ENCODE measurements at regions not wholly inside any gene's neighbourhood (a gene's known extent, or its start where the extent isn't known, plus 50 kb on each side); places are given as distances from the start of the nearest gene placed in this dataset.

DNA sequence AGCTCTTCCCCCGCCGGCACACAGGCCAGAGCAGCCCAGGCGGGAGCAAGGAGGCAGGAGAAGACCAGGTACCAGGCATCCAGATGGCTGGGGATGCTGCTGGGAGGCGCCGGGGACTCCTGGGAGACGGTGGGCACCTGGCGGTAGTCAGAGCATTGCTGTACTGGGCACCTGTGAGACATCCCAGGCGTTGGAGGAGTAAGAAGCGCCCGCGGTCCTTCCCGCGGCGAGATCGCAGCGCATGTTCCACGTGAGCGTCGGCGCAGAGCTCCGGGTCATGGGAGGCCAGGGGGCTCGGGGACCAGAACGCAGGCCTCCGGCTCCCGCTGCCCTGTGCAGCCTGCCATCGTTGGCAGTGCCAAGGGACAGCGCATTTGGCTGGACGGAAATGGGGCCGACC is 293.7 kb upstream of the CDYL start:
- ATAC-seq (no peak), DNase-seq (no peak)
- Histone ChIP-seq H3K36me3 (replicated peaks in 1 of 2; ENCODE audit: insufficient read depth in 1 of 2, low read depth in 2 of 2) (no peaks in the 10 kb centered on the region), H3K4me3 (no peak overlapping the region), H3K27me3 (no peaks in the 10 kb centered on the region), H3K27ac (no peak overlapping the region), H3K4me1 (no peaks in the 10 kb centered on the region), H3K9me3 (no peaks in the 10 kb centered on the region)
- intact Hi-C loops (cut with DNase I): no loop called here
- WGBS, 2 donors: 89% methylated on average over 22 to 29 of the region's 29 CpGs
- no peak for TF ChIP-seq POLR2A (IDR thresholded peaks at IDR 0.05)
- TF ChIP-seq, protein P1, sequence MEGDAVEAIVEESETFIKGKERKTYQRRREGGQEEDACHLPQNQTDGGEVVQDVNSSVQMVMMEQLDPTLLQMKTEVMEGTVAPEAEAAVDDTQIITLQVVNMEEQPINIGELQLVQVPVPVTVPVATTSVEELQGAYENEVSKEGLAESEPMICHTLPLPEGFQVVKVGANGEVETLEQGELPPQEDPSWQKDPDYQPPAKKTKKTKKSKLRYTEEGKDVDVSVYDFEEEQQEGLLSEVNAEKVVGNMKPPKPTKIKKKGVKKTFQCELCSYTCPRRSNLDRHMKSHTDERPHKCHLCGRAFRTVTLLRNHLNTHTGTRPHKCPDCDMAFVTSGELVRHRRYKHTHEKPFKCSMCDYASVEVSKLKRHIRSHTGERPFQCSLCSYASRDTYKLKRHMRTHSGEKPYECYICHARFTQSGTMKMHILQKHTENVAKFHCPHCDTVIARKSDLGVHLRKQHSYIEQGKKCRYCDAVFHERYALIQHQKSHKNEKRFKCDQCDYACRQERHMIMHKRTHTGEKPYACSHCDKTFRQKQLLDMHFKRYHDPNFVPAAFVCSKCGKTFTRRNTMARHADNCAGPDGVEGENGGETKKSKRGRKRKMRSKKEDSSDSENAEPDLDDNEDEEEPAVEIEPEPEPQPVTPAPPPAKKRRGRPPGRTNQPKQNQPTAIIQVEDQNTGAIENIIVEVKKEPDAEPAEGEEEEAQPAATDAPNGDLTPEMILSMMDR (IDR thresholded peaks at IDR 0.05): no peak

DNA sequence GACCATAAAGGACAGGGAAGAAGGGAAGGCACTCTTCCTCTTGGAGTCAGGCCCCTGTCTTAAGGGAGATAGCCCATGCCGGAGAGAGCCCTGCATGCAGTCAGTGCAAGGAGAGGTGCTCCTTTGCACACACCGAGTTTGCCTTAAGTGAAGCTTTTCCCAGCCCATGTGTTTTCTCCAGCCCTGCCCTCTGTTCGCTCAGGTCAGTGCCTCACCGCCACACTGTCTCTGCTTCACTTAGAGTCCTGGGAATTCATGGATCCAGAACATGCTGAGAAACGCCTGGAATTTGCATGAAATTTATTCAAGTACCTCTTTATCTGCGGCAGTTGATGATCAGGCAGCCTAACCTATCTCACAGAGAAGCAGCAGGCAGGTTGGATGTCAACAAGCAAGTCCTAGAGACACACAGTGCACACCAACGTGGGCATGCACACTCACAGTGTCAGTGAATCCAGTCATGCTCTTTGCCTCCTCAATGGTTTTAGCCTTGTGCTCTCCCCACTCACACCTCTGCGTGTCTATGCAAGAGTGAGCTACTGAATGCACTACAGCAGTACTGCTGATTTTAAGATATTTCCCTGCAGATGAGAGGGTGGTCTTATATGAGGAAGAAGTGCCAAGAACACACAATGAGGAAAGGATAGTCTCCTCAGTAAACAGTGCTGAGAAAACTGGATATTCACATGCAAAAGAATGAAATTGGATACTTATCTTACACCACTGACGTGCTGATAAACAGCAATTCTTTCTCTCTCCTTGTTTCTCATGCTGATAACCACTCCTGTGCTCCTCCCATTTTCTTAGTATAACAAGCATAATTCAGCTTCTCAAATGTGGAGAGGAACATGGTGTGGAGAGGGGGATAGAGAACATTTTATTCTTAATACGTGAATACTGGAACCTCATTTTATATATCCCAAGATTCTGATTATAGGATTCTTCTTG is 295.1 kb upstream of the CDYL start:
- H3K27ac ChIP-seq: no peak overlapping the region
- H3K4me3 ChIP-seq: no peak overlapping the region
- 45 to 47% methylated on average over 10 of the region's 10 CpGs for WGBS, 2 donors
- DNase-seq (no peak), ATAC-seq (no peak)
- no peaks in the 10 kb centered on the region for H3K36me3 ChIP-seq (replicated peaks in 1 of 2; ENCODE audit: insufficient read depth in 1 of 2, low read depth in 2 of 2)
- no peaks in the 10 kb centered on the region for H3K27me3 ChIP-seq
- H3K4me1 ChIP-seq: no peaks in the 10 kb centered on the region
- intact Hi-C loops (cut with DNase I): no loop called here
- H3K9me3 ChIP-seq: no peaks in the 10 kb centered on the region
- TF ChIP-seq POLR2A (IDR thresholded peaks at IDR 0.05): no peak
- TF ChIP-seq, protein P1 (IDR thresholded peaks at IDR 0.05): no peak

DNA sequence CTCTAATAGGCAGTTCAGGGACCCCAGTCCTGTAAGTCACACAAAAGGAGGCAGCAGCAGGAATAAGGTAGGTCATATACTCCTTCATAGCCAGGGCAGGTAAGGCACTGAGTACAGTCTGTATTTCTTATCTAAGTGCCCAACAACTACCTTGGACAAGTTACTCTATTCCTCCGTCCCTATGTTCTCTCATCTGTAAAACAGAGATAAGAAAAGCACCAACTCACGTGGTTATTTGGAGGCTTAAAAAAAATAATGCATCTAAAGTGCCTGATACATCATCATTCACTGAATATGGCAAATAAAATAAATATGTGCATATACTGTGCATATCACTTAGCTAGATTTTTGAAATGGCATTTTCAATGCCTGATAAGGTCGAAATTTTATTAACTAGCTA is 298.1 kb upstream of the CDYL start:
- 13 to 22% methylated on average over 3 of the region's 3 CpGs for WGBS, 2 donors
- Histone ChIP-seq H3K9me3 (no peaks in the 10 kb centered on the region), H3K4me3 (no peak overlapping the region), H3K4me1 (no peaks in the 10 kb centered on the region), H3K36me3 (replicated peaks in 1 of 2; ENCODE audit: insufficient read depth in 1 of 2, low read depth in 2 of 2) (no peaks in the 10 kb centered on the region), H3K27ac (no peak overlapping the region), H3K27me3 (no peaks in the 10 kb centered on the region)
- TF ChIP-seq POLR2A (IDR thresholded peaks at IDR 0.05): no peak
- TF ChIP-seq, protein P1 (IDR thresholded peaks at IDR 0.05): no peak
- ATAC-seq (no peak), DNase-seq (no peak)
- intact Hi-C loops (cut with DNase I): no loop called here

DNA sequence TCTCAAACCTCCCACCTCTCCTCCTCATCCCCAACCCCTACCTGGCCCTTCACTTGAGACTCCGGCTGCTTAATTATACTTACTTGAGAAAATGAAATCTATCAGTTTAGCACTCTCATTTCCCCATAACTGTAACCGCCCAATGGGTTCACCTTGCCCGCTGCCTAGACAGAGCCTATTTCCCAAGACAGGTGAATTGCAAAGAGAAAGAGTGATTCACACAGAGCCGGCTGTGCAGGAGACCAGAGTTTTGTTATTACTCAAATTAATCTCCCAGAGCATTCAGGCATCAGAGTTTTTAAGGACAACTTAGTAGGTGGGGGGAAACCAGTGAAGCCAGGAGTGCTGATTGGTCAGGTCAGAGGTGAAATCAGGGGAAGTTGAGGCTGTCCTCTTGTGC is 301.4 kb upstream of the CDYL start:
- WGBS, 2 donors: 82 to 84% methylated on average over 4 of the region's 4 CpGs
- Histone ChIP-seq H3K36me3 (replicated peaks in 1 of 2; ENCODE audit: insufficient read depth in 1 of 2, low read depth in 2 of 2) (no peaks in the 10 kb centered on the region), H3K4me1 (no peaks in the 10 kb centered on the region), H3K9me3 (peaks cover 0 to 9% (median 0%) of the 10 kb centered on the region in 3 donors), H3K4me3 (no peak overlapping the region), H3K27me3 (no peaks in the 10 kb centered on the region), H3K27ac (no peak overlapping the region)
- ATAC-seq: no peak
- intact Hi-C loops (cut with DNase I): no loop called here
- no peak for DNase-seq
- TF ChIP-seq, protein P1 (IDR thresholded peaks at IDR 0.05): no peak
- TF ChIP-seq POLR2A (IDR thresholded peaks at IDR 0.05): no peak

All from body of pancreas (tissue), 4 donors.